ENCODE measurements at regions not wholly inside any gene's neighbourhood (a gene's known extent, or its start where the extent isn't known, plus 50 kb on each side); places are given as distances from the start of the nearest gene placed in this dataset.
A peak's percentile ranks its signal among the peaks of the same experiment; 100 is the strongest.
"Not testable (repeated sequence)": the region's sequence is repeated elsewhere in the genome, so short reads cannot be mapped to it uniquely, and the experiment has no call there.

DNA sequence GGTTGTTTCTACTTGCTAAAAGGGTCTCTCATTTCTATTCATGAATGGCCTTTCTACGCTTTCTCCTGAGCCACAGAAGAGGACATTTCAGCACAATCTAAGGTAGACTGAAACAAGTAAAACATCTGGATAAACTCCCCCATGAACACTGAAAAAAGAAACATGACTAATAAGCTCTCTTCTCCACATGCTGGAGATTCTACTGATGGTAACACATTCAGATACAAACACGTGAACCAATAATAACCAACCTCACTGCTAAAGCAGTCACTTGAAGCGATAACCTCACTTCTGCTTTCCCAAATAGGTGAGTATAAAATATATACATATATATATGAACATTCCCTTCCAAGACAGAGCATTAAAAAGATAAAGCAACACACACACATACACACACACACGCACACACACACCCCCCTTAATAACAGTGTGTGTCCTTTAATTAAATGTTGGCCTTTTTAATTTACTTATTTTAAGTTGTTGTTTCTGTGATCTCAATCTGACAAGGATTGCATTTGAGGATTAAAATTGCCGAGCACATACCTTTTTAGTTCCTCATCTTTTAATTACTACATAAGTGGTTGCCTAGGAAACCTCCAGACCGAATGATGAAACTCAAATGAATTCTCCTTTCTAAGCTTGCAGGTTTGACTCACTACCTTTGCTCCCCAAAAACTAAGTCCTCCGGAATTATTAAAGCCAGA is 292.4 kb upstream of the KLF14 start:
- peak; percentile 56 for DNase-seq

DNA sequence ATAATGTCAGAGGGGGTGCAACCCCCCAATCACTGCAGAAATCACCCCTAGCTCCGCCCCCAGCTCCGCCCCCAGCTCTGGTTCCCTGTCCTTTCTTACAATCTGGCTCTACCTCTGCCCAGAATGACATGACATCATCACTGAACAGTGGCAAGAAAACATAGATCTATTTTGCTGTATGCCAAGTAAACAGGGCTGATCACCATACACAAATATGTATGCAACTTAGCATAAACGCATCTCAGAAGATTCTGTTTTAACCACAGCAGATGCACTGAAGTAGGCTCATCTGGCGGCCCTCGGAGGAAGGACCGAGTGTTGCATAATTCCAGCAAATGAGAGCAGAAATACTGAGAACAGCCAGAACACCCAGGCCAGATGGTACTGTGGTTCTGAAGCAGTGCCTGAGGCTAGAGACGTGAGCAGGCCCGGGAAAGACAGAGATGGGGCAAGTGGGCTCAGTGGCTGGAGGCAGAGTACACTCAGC is 293.3 kb upstream of the KLF14 start:
- DNase-seq = peak; percentile 42

DNA sequence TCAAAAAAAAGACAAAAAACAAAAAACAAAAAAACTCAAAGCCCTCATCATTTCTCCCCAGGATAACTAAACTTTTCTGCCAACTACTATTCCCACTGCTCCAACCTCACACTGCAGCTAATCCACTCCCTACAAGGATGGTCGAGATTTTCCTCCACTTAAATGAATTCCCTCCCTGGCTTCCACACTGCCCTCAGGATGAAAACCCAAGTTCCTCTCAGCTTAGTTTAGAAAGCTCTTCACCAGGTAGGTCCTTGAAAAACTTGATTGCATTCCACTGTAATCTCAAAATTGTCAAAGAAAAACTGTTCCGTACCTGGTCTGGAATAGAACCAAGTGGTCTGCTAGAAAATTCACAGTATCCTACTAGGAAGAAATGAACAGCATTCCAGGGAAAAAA is 294.3 kb upstream of the KLF14 start:
- DNase-seq = no peak

DNA sequence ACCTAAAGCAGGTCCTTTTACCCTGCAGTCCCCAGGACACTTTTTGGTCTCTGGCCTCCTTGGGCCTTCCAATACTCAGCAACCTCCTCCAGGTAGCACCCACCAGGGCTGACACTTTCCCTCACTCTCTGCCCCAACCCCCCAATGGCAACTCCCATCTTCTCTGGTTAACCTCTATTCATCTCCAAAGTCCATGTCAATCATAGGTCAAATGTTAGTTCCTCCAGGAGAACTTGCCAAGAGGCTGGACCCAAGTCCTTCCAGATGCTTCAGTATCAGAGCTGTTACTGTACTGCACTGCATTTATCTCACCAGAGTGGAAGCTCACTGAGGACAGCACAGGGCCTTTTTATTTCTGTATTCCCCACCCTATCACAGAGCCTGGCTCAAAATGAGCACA is 295.0 kb upstream of the KLF14 start:
- DNase-seq = no peak

DNA sequence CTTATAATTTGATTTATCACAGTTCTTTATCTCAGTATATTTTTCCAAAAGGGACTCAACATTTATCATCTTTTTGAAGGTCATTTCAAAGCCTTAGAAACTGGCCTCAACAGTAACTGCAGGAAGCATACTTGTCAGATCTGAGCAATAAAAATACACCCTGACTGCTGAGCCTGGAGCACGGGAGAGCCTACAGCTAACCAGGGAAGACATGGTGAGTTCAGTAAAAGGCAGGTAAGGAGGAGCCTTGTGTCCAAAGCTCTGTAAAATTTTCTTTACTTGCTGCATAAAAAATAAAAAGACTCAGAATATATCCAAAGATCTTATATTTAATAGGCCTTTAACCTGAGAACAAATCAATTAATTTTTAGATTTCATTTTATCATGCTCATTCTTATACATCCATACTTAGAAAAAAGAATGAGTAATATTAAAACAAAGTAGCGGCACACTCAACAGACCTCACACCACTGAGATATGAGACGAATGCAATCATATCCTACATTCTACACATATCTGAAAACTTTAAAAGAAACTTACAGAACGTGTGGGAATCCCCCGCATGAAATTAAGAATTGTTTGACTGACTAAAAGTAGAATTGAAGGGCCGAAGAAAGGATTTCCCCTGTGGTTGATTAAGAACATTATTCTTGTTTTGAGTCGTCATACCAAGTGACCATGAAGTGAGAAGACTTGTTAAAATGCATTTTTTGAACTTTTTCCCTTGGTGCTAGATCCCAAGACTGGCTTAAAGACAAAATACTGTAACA is 296.4 kb upstream of the MKLN1 start:
- DNase-seq = peak; percentile 42

DNA sequence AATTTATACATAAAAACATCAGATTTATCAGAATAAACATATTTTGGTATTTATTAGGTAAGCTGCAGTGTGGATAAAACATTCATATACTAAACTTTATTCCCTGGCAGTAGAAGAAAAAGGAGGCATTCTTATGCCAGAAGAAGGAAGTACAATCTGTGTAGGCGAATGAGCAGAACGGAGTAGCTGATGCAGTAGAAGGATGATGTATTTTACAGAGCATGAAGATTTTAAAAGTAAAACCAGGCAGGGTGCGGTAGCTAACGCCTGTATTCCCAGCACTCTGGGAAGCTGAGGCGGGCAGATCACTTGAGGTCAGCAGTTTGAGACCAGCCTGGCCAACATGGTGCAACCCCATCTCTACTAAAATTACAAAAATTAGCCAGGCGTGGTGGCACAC is 294.9 kb upstream of the MKLN1 start:
- peak; percentile 75 for DNase-seq

DNA sequence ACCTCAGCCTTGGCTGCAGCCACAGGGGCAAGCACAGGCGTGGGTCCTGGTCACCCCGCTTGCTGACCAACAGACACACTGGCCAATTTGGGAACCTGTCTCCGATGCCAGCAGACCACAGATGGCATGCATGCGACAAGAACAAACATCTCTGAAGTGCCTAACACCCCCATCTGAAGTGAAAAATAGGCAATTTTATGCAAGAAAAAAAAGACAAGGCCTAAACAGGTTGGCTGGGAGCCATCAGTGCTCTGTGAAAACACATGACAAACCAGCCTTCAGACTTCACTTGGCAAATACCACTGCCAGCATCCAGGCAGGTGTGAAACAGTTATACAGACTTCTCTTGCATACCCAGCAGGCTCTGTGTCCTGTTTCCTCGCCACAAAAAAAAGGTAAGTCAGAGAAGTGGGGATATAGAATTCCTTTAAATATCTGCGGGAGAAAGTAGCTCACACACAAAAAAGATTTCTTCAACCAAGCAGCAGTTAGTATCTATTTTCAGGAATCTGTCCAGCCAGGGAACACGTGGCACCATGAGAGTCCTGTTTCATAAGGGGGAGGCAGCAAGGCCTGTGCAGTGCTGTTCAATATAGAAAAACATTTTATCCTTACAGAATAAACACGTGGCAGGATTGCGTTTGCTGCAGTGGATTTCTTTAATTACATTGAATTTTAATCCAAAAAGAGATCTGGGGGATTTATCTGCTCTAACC is 293.4 kb upstream of the MKLN1 start:
- DNase-seq = no peak

DNA sequence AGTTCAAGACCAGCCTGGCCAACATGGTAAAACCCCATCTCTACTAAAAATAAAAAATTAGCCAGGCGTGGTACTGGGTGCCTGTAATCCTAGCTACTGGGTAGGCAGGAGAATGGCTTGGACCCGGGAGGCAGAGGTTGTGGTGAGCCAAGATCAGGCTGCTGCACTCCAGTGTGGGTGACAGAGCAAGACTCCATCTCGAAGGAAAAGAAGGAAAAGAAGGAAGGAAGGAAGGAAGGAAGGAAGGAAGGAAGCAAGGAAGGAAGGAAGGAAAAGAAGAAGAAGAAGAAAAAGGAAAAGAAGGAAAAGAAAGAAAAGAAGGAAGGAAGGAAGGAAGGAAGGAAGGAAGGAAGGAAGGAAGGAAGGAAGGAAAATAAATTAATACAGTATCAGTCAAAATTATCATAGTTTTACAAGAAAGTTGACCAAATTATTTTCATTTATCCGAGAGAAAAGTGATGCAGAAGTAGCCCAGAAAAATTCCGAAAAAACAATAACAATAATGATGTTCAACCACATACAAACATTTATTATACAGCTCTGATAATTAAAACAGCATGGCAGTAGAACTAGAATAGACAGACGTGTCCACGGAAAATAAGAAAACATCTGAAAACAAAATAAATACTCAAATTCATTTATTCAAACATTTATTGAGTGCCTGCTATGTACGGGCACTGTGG is 292.4 kb upstream of the MKLN1 start:
- no peak for DNase-seq

DNA sequence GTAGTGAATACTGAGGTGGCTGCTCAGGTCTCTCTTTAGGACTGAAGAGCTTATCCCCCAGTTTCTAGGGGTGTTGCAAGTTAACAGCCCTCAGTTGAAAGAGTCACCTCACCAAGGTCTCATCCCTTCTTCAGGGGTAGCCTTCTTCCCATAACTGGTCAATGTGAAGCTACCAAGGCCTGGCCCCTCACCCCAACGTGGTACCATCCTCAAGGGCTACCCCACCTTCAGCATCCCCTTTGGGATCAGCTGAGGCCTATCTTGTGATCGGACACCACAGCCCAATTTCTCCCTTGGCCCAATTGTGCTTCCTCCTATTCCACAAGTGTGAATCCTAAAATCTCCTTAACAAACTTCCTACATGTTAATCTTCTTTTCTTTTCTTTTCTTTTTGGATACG is 289.5 kb upstream of the MKLN1 start:
- DNase-seq = no peak

DNA sequence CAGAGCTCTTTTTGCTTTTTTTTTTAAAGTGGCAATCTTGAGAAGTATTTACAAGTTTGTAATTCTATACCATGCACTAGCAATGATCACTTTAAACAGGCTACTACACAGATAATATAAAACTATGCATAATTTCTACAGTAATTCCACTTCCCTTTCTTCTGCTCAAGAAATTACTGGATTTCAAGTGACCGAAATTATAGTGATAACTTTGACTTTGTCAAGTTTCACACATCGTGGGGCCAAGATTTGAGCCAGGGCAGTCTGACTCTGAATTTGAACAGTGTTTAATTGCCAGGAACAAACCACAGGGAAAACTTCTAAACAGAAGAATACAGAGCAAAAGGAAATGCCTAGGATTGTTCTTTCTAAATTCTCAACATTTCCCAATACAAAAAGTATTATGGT is 288.3 kb upstream of the MKLN1 start:
- DNase-seq = no peak

DNA sequence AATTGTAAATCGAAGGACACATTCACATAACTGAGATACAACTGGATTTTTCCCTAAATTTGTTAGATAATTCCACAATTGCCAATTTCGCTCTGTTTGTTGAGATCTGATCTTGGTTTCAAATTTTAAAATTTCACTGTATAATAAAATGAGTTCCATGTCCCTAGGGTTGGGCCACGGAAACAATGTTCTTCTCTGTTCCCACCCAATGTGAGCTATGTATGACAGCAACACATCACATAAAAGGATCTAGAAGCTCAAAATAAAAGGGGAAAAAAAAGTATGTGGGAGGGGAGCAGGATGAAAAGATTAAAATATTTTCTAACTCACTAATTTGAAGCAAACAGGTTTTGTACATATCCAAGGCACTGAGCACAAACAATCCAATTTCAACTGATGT is 287.8 kb upstream of the MKLN1 start:
- no peak for DNase-seq

DNA sequence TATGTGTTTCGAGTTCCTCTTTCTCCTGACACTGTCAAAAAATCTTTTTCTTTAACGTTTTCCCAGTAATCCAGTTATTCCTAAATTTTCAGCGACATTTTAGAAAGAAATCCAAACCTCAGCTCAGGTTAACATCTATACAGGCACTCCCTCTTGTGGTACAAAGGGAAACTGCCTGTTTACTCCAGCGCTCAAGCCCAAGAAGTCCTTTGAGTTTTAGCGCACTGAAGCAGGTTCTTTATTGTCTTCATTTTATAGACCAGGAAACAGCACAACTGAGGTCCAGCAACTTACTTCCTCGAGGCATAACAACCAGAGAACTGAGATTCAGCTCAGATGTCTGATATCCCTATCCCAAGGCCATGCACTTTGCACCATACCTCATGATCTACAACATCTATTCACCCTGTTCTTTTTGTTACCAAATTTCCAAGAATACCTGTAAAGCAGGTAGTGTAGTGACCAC is 287.2 kb upstream of the MKLN1 start:
- peak; percentile 82 for DNase-seq

DNA sequence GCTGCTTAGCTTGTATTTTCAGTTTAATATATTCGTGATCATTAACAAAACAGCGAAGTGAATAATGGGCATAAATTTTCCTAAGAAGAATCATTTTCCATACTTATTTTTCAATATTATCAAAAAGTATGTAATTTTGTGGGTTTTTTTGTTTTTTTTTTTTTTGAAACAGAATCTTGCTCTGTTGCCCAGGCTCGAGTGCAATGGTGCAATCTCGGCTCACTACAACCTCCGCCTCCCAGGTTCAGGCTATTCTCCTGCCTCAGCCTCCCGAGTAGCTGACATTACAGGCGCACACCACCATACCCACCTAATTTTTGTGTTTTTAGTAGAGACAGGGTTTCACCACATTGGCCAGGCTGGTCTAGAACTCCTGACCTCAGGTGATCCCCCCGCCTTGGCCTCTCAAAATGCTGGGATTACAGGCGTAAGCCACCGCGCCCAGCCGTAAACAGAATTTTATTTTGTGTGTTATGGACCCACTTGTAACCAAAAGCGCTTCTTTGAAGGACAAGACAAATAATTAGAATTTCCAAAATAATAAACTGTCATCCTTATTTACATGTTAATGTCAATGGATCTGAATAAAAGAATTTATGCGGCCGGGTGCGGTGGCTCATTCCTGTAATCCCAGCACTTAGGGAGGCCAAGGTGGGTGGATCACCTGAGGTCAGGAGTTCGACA is 286.5 kb upstream of the MKLN1 start:
- DNase-seq = not testable (repeated sequence)

DNA sequence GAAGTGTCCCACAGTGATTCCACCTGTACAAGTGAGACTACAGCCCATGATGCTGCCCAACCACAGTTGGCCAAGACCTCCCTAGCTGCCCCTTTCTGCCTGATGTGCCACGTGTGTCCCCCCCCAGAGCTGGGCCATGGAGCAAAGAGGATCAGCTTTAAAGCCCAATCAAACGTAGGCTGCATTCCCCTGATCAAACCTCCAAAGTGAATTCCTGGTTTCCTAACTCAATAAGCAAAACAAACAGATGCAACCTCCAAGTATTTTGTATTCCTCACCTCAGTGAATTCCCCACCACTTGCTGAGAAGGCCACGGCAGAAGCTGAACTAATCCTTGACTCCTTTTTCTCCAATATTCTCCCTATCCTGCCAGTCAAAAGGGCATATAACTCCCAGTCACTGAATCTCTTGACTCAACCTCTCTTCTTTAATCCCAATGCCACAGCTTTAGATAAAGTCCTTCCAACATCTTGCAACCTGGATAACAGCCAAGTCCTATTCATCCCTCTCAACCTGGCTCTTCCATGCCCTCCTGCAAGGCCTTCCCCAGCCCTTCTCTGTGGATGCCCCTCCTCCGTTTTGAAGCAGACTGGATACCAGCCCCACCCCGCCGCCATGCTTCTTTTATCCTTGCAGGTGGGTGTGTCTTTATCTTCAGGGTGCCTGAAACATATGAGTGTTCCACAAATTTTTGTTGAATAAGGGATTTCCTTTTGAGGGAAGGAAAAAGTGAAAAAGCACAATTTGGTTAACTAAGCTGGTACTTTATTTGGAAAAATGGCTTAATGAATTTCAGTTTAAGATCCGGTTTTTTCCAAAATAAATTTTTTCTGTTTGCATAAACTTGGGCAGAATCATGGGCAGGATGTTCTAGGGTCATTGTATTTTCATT is 285.2 kb upstream of the MKLN1 start:
- DNase-seq = no peak

DNA sequence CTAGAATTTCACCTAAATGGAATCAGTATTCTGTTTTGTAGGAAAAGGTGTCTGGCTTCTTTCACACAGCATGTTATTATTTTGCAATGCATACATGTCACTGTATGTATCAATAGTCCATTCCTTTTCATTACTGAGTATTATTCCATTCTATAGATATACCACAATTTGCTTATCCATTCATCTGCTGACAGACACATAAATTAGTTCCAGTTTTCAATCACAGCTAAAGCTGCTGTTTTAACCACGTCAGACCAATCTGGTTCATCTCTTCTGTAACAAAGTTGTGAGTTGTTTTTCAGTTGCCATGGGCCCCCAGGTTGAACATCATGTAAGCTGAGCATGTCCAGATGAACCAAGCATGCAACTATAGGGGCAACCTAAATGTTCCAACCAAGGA is 282.1 kb upstream of the MKLN1 start:
- no peak for DNase-seq

DNA sequence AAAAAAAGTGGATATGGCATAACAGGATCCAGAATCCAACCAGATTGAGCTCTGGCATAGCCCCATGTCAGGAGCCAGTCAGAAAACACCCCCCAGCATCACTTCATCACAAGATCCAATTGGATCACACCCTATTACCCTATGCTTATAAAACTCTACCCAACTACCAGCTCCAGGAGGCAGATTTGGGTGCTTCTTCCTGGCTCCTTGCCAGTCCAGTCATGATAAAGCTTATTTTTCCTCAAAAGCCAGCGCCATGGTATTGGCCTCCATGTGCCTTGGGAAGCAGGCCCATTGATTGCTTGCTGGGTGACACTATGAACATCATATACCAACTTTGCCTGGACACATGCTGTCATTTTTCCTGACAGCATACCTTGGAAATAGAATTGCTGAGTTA is 281.4 kb upstream of the MKLN1 start:
- no peak for DNase-seq

DNA sequence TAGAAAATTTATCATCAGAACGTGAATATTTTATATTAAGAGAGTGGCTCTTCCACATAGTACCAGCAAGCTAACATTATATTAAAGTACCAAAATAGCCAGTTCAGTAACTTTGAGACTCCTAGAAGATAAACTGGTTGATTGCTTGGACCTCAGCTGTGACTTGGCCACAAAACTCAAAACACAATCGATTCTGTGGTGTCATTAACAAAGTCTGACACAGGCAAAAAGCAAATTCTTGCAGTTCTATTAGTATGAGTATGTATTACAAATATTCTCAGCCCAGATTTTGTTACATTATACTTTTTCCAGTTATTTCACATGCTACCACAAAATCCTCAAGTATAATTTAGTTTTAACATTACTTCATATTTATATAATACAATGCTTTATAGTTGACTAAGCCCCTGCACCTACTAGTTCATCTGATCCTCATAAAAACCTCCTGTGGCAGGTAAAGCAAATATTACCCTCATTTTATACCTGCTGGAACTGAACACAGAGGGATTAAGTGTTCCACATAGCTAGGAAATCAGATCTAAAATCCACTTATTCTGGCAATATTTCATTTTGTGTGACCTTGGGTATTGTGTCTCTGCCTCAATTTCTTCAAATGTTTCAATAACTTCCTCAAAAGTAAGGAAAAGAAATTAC is 279.9 kb upstream of the MKLN1 start:
- DNase-seq = no peak

DNA sequence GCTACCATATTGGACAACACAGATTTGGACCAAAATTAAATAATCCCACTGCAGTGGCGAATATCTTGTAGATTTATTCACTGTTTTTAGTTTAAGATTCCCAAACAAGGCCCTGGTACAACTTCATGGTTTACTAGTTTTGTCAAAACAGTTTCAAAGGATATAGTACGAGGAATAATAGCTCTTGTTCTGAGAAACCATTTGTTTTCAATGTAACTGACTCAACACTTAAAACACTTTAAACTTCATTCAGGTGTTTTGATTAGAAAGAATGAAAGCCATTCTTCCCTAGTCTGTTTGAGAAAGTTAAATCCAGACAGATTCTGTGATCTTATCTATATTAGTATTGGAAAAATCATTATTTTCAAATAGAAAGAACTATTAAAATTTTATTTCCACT is 276.4 kb upstream of the MKLN1 start:
- DNase-seq = no peak

DNA sequence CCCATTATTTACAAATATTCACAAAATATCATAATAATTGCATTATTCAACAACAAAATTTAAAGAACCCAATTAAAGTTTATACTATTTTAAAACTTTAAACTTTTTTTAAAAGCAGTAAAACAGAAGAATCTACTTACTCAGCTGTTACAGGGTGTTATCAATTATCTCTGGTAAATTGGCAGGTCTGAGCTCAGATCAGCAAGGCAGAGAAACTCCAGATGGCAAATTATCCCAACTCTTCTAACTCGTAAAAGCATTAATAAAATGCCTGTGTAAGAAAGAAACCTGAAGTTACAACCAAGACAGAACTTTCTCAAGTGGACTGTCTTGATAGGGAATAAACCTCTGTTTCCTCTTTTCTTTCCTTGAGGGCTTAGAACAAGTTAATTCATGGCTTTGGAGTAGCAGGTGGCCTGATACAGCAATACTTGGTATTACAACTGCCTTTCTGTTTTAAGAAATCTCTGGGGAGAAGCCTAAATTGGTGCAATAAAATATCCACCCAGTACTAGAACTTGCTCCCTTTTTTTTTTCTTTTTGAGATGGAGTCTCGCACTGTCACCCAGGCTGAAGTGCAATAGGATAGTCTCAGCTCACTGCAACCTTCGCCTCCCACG is 275.3 kb upstream of the MKLN1 start:
- no peak for DNase-seq

DNA sequence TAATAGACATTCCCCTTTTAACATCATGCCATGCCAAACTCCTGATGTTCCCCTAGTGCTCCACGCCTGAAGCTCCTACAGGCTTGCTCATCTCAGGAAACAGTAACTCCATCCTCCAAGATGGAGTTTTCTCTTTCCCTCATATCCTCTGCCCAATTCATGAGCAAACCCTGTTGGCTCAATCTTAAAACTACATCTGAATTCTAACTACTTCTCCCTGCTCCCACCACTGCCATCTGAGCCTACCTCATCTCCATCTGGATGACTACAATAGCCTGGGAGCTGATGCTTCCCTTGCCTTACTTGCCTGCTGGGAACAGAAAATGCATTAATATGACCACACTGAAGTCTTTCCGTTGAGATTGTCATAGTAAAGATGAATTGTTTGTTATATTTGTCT is 271.7 kb upstream of the MKLN1 start:
- DNase-seq = no peak
